ENCODE measurements at regions not wholly inside any gene's neighbourhood (a gene's known extent, or its start where the extent isn't known, plus 50 kb on each side); places are given as distances from the start of the nearest gene placed in this dataset.

DNA sequence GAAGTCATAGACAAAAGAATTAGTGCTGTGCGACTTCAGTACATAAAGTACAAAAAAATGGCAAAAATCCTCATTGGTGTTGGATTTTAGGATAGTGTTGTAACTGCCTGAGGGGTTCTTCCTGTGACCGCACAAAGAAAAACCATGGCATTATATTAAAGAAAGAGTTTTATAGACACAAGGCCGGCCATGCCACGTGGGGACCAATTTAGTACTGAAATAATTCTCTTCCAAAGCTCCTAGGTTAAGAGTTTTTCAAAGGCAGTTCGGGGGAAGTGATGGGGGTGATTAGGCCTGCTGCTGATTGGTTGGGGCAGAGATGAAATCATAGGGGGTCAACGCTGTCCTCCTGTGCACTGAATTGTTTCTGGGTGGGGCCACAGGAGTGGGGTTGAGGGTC is 150.9 kb upstream of the EEA1 start:
- no peak for TF ChIP-seq EZH2 (IDR thresholded peaks at IDR 0.05; ENCODE audit: borderline replicate concordance, low read length)
- TF ChIP-seq, protein P1, sequence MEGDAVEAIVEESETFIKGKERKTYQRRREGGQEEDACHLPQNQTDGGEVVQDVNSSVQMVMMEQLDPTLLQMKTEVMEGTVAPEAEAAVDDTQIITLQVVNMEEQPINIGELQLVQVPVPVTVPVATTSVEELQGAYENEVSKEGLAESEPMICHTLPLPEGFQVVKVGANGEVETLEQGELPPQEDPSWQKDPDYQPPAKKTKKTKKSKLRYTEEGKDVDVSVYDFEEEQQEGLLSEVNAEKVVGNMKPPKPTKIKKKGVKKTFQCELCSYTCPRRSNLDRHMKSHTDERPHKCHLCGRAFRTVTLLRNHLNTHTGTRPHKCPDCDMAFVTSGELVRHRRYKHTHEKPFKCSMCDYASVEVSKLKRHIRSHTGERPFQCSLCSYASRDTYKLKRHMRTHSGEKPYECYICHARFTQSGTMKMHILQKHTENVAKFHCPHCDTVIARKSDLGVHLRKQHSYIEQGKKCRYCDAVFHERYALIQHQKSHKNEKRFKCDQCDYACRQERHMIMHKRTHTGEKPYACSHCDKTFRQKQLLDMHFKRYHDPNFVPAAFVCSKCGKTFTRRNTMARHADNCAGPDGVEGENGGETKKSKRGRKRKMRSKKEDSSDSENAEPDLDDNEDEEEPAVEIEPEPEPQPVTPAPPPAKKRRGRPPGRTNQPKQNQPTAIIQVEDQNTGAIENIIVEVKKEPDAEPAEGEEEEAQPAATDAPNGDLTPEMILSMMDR (IDR thresholded peaks at IDR 0.05; ENCODE audit: low read length), result no peak
